ENCODE measurements at regions not wholly inside any gene's neighbourhood (a gene's known extent, or its start where the extent isn't known, plus 50 kb on each side); places are given as distances from the start of the nearest gene placed in this dataset.
"Not testable (repeated sequence)": the region's sequence is repeated elsewhere in the genome, so short reads cannot be mapped to it uniquely, and the experiment has no call there.

GRCh38 chr4:134700251-134700650 lies 498.7 kb upstream of the PABPC4L start:
- no peak for TF ChIP-seq CTCF (IDR thresholded peaks at IDR 0.05)

GRCh38 chr4:134698831-134699230 lies 497.2 kb upstream of the PABPC4L start:
- POLR2A ChIA-PET; CTCF ChIA-PET; H3K27me3 Mint-ChIP-seq; H3K36me3 Mint-ChIP-seq (ENCODE audit: low read depth); H3K4me1 Mint-ChIP-seq (ENCODE audit: low read depth); ATAC-seq; H3K4me3 Mint-ChIP-seq; intact Hi-C loops (cut with micrococcal nuclease); H3K27ac Mint-ChIP-seq; DNase-seq: not testable (repeated sequence)
- peaks cover 11% of the 10 kb centered on the region for H3K9me3 Mint-ChIP-seq

More at GRCh38 chr4:134700251-134700650, 498.7 kb upstream of the PABPC4L start:
- Mint-ChIP-seq H3K4me3 (no peak overlapping the region), H3K9me3 (peaks cover 11% of the 10 kb centered on the region), H3K27me3 (no peaks in the 10 kb centered on the region), H3K27ac (no peak overlapping the region), H3K36me3 (ENCODE audit: low read depth) (no peaks in the 10 kb centered on the region), H3K4me1 (ENCODE audit: low read depth) (no peaks in the 10 kb centered on the region)
- intact Hi-C loops (cut with micrococcal nuclease) = no loop called here
- DNase-seq (no peak), ATAC-seq (no peak)
- ChIA-PET CTCF (no interaction called here), POLR2A (no interaction called here)

GRCh38 chr4:134695433-134695832 lies 493.8 kb upstream of the PABPC4L start:
- Mint-ChIP-seq H3K9me3 (peaks cover 14% of the 10 kb centered on the region), H3K27me3 (no peaks in the 10 kb centered on the region), H3K36me3 (ENCODE audit: low read depth) (no peaks in the 10 kb centered on the region), H3K4me1 (ENCODE audit: low read depth) (no peaks in the 10 kb centered on the region), H3K4me3 (no peak overlapping the region), H3K27ac (no peak overlapping the region)
- POLR2A ChIA-PET = no interaction called here
- no peak for DNase-seq
- ATAC-seq = no peak
- TF ChIP-seq CTCF (IDR thresholded peaks at IDR 0.05) = no peak
- intact Hi-C loops (cut with micrococcal nuclease) = no loop called here
- CTCF ChIA-PET = no interaction called here

GRCh38 chr4:134691915-134692314 lies 490.3 kb upstream of the PABPC4L start:
- H3K27ac Mint-ChIP-seq = no peak overlapping the region
- H3K36me3 Mint-ChIP-seq (ENCODE audit: low read depth) = no peaks in the 10 kb centered on the region
- ATAC-seq (no peak), DNase-seq (no peak)
- CTCF ChIA-PET = no interaction called here
- intact Hi-C loops (cut with micrococcal nuclease) = no loop called here
- H3K9me3 Mint-ChIP-seq = peaks cover 3% of the 10 kb centered on the region
- no peak for TF ChIP-seq CTCF (IDR thresholded peaks at IDR 0.05)
- no peaks in the 10 kb centered on the region for H3K4me1 Mint-ChIP-seq (ENCODE audit: low read depth)
- no peak overlapping the region for H3K4me3 Mint-ChIP-seq
- POLR2A ChIA-PET = no interaction called here
- H3K27me3 Mint-ChIP-seq = no peaks in the 10 kb centered on the region

GRCh38 chr4:134687646-134688628 lies 486.3 kb upstream of the PABPC4L start:
- TF ChIP-seq CTCF (IDR thresholded peaks at IDR 0.05) = no peak
- CTCF ChIA-PET = no interaction called here
- Mint-ChIP-seq H3K27ac (no peak overlapping the region), H3K4me1 (ENCODE audit: low read depth) (no peaks in the 10 kb centered on the region), H3K9me3 (peaks cover 8% of the 10 kb centered on the region), H3K27me3 (no peaks in the 10 kb centered on the region), H3K36me3 (ENCODE audit: low read depth) (no peaks in the 10 kb centered on the region), H3K4me3 (no peak overlapping the region)
- intact Hi-C loops (cut with micrococcal nuclease) = no loop called here
- POLR2A ChIA-PET = no interaction called here
- ATAC-seq (no peak), DNase-seq (no peak)

Data from activated CD8-positive, alpha-beta T cell treated with anti-CD3 and anti-CD28 coated beads for 36 hours (primary cell).